SW 1271 (cell line): ENCODE measurements at regions not wholly inside any gene's neighbourhood (a gene's known extent, or its start where the extent isn't known, plus 50 kb on each side); places are given as distances from the start of the nearest gene placed in this dataset.

ENCODE experiments used
- DNase-seq, 2 experiments: peaks; one replicate each; lab custom pipeline; 2025; lab: John Stamatoyannopoulos, UW

- DNase-seq: no peak
These were observed 410.9 kb upstream of the SOX9 start for GRCh38 chr17:71709946-71710345.

GRCh38 chr17:71710816-71711215 lies 410.0 kb upstream of the SOX9 start:
- no peak for DNase-seq

- DNase-seq: no peak
These were observed 407.0 kb upstream of the SOX9 start for GRCh38 chr17:71713846-71714245.

GRCh38 chr17:71724339-71724738 lies 396.5 kb upstream of the SOX9 start:
- DNase-seq: no peak

GRCh38 chr17:71725811-71726210 lies 395.0 kb upstream of the SOX9 start:
- DNase-seq: no peak

- DNase-seq: no peak
These were observed 394.5 kb upstream of the SOX9 start for GRCh38 chr17:71726341-71726740.

- no peak for DNase-seq
These were observed 393.5 kb upstream of the SOX9 start for GRCh38 chr17:71727292-71727691.

- DNase-seq: no peak
These were observed 393.1 kb upstream of the SOX9 start for GRCh38 chr17:71727723-71728122.

- no peak for DNase-seq
These were observed 389.9 kb upstream of the SOX9 start for GRCh38 chr17:71730871-71731270.

- no peak for DNase-seq
These were observed 384.9 kb upstream of the SOX9 start for GRCh38 chr17:71735893-71736292.

GRCh38 chr17:71740866-71741265 lies 380.0 kb upstream of the SOX9 start:
- no peak for DNase-seq

- no peak for DNase-seq
These were observed 379.0 kb upstream of the SOX9 start for GRCh38 chr17:71741836-71742235.

- no peak for DNase-seq
These were observed 371.9 kb upstream of the SOX9 start for GRCh38 chr17:71748872-71749271.

- DNase-seq: no peak
These were observed 367.8 kb upstream of the SOX9 start for GRCh38 chr17:71753070-71753469.

- no peak for DNase-seq
These were observed 363.7 kb upstream of the SOX9 start for GRCh38 chr17:71757156-71757555.

GRCh38 chr17:71757956-71758355 lies 362.9 kb upstream of the SOX9 start:
- DNase-seq: no peak

GRCh38 chr17:71759422-71760060 lies 361.3 kb upstream of the SOX9 start:
- no peak for DNase-seq

- peak in 1 of 2 experiments; percentile 10 for DNase-seq
These were observed 360.6 kb upstream of the SOX9 start for GRCh38 chr17:71760062-71760720.

GRCh38 chr17:71762526-71762925 lies 358.3 kb upstream of the SOX9 start:
- DNase-seq: no peak

- peak in 1 of 2 experiments; percentile 12 for DNase-seq
These were observed 356.3 kb upstream of the SOX9 start for GRCh38 chr17:71764505-71764904.

- no peak for DNase-seq
These were observed 355.4 kb upstream of the SOX9 start for GRCh38 chr17:71765437-71765836.

GRCh38 chr17:71769850-71770249 lies 351.0 kb upstream of the SOX9 start:
- DNase-seq: no peak

- no peak for DNase-seq
These were observed 343.7 kb upstream of the SOX9 start for GRCh38 chr17:71777048-71777640.

GRCh38 chr17:71779482-71779881 lies 341.3 kb upstream of the SOX9 start:
- DNase-seq: no peak
